ENCODE measurements at regions not wholly inside any gene's neighbourhood (a gene's known extent, or its start where the extent isn't known, plus 50 kb on each side); places are given as distances from the start of the nearest gene placed in this dataset.

DNA sequence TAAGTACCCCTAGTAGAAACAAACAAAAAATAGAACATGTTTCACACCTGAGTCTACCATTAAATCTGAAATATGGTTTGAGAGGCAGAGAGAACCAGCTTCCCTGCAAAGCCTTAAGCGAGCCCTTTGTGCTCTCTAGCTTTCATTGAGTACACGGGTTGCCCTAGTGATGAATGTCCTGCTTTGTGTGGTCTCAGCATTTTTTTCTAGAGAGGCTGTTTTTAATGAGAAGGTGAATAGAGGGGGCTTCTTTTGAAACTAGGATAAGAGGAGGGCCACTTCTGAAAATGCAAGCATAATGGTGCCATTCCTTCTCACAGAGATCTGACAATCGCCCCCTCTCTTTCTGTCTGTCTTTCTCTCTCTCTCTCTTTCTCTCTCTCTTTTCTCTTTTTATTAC lies 131.3 kb downstream of the MACIR start:
- TF ChIP-seq FOXA1 (IDR thresholded peaks at IDR 0.05): no peak
- TF ChIP-seq SP1 (IDR thresholded peaks at IDR 0.05): no peak
- no peak for TF ChIP-seq LEF1 (IDR thresholded peaks at IDR 0.05; ENCODE audit: borderline replicate concordance)
- TF ChIP-seq FOXM1 (IDR thresholded peaks at IDR 0.05; ENCODE audit: borderline replicate concordance): no peak
- no peak for TF ChIP-seq NFRKB (IDR thresholded peaks at IDR 0.05)
